ENCODE measurements at regions not wholly inside any gene's neighbourhood (a gene's known extent, or its start where the extent isn't known, plus 50 kb on each side); places are given as distances from the start of the nearest gene placed in this dataset.
"Not testable (repeated sequence)": the region's sequence is repeated elsewhere in the genome, so short reads cannot be mapped to it uniquely, and the experiment has no call there.

- H3K4me3 ChIP-seq (ENCODE audit: low read depth, low read length); in situ Hi-C loops (cut with HindIII; ENCODE audit: low sequenced_read_pairs); DNase-seq (ENCODE audit: low read depth): not testable (repeated sequence)
These were observed 54.8 kb upstream of the FAM90A1 start for GRCh38 chr12:8282181-8282580.

GRCh38 chr12:8285681-8286080, 58.3 kb upstream of the FAM90A1 start:
- H3K4me3 ChIP-seq (ENCODE audit: low read depth, low read length); DNase-seq (ENCODE audit: low read depth); in situ Hi-C loops (cut with HindIII; ENCODE audit: low sequenced_read_pairs): not testable (repeated sequence)

- in situ Hi-C loops (cut with HindIII; ENCODE audit: low sequenced_read_pairs); H3K4me3 ChIP-seq (ENCODE audit: low read depth, low read length); DNase-seq (ENCODE audit: low read depth): not testable (repeated sequence)
These were observed 64.3 kb upstream of the FAM90A1 start for GRCh38 chr12:8291764-8292163.

GRCh38 chr12:8294662-8295061, 67.2 kb upstream of the FAM90A1 start:
- DNase-seq (ENCODE audit: low read depth); in situ Hi-C loops (cut with HindIII; ENCODE audit: low sequenced_read_pairs); H3K4me3 ChIP-seq (ENCODE audit: low read depth, low read length): not testable (repeated sequence)

GRCh38 chr12:8308611-8309010, 81.2 kb upstream of the FAM90A1 start:
- DNase-seq (ENCODE audit: low read depth); H3K4me3 ChIP-seq (ENCODE audit: low read depth, low read length); in situ Hi-C loops (cut with HindIII; ENCODE audit: low sequenced_read_pairs): not testable (repeated sequence)

- in situ Hi-C loops (cut with HindIII; ENCODE audit: low sequenced_read_pairs); DNase-seq (ENCODE audit: low read depth); H3K4me3 ChIP-seq (ENCODE audit: low read depth, low read length): not testable (repeated sequence)
These were observed 88.6 kb upstream of the FAM90A1 start for GRCh38 chr12:8315997-8316396.

- H3K4me3 ChIP-seq (ENCODE audit: low read depth, low read length); DNase-seq (ENCODE audit: low read depth); in situ Hi-C loops (cut with HindIII; ENCODE audit: low sequenced_read_pairs): not testable (repeated sequence)
These were observed 90.3 kb upstream of the FAM90A1 start for GRCh38 chr12:8317675-8318074.

GRCh38 chr12:8320251-8320730, 92.9 kb upstream of the FAM90A1 start:
- DNase-seq (ENCODE audit: low read depth); in situ Hi-C loops (cut with HindIII; ENCODE audit: low sequenced_read_pairs); H3K4me3 ChIP-seq (ENCODE audit: low read depth, low read length): not testable (repeated sequence)

GRCh38 chr12:8320791-8321370, 93.5 kb upstream of the FAM90A1 start:
- in situ Hi-C loops (cut with HindIII; ENCODE audit: low sequenced_read_pairs); DNase-seq (ENCODE audit: low read depth); H3K4me3 ChIP-seq (ENCODE audit: low read depth, low read length): not testable (repeated sequence)

GRCh38 chr12:8325145-8325839, 97.9 kb upstream of the FAM90A1 start:
- in situ Hi-C loops (cut with HindIII; ENCODE audit: low sequenced_read_pairs); H3K4me3 ChIP-seq (ENCODE audit: low read depth, low read length); DNase-seq (ENCODE audit: low read depth): not testable (repeated sequence)

GRCh38 chr12:8328835-8329234, 101.4 kb upstream of the FAM90A1 start:
- in situ Hi-C loops (cut with HindIII; ENCODE audit: low sequenced_read_pairs); H3K4me3 ChIP-seq (ENCODE audit: low read depth, low read length); DNase-seq (ENCODE audit: low read depth): not testable (repeated sequence)

- DNase-seq (ENCODE audit: low read depth); in situ Hi-C loops (cut with HindIII; ENCODE audit: low sequenced_read_pairs); H3K4me3 ChIP-seq (ENCODE audit: low read depth, low read length): not testable (repeated sequence)
These were observed 105.0 kb upstream of the FAM90A1 start for GRCh38 chr12:8332373-8332772.

- DNase-seq (ENCODE audit: low read depth); in situ Hi-C loops (cut with HindIII; ENCODE audit: low sequenced_read_pairs); H3K4me3 ChIP-seq (ENCODE audit: low read depth, low read length): not testable (repeated sequence)
These were observed 104.7 kb upstream of the CLEC6A start for GRCh38 chr12:8351073-8351472.

- DNase-seq (ENCODE audit: low read depth) = not testable (repeated sequence)
These were observed 101.0 kb upstream of the CLEC6A start for GRCh38 chr12:8354741-8355140.

GRCh38 chr12:8355531-8355930, 100.2 kb upstream of the CLEC6A start:
- in situ Hi-C loops (cut with HindIII; ENCODE audit: low sequenced_read_pairs); DNase-seq (ENCODE audit: low read depth); H3K4me3 ChIP-seq (ENCODE audit: low read depth, low read length): not testable (repeated sequence)

More at GRCh38 chr12:8354741-8355140, 101.0 kb upstream of the CLEC6A start:
- in situ Hi-C loops (cut with HindIII; ENCODE audit: low sequenced_read_pairs); H3K4me3 ChIP-seq (ENCODE audit: low read depth, low read length): not testable (repeated sequence)
